ENCODE measurements at regions not wholly inside any gene's neighbourhood (a gene's known extent, or its start where the extent isn't known, plus 50 kb on each side); places are given as distances from the start of the nearest gene placed in this dataset.

- Histone ChIP-seq H3K9me3 (ENCODE audit: low read length) (no peaks in the 10 kb centered on the region), H2AFZ (ENCODE audit: low read length) (no peak overlapping the region), H3K36me3 (replicated peaks in 1 of 2; ENCODE audit: control insufficient read depth in 1 of 2, insufficient read depth in 2 of 2, low read length in 2 of 2) (peaks cover 3 to 7% of the 10 kb centered on the region in 2 experiments; a peak in 4 of 5 replicates), H3K9ac (ENCODE audit: insufficient read depth, low read depth, low read length) (peak overlapping the region; percentile 62), H3K27ac (ENCODE audit: extremely low read length, insufficient read depth, low read length) (peak overlapping the region; percentile 96), H3K4me3 (replicated peaks in 1 of 3; ENCODE audit: insufficient read depth in 1 of 3, low read depth in 2 of 3, low read length in 3 of 3) (peak overlapping the region in 1 of 3 experiments; percentile 10; a peak in 2 of 6 replicates), H3K79me2 (ENCODE audit: insufficient read depth, low read length) (no peaks in the 10 kb centered on the region), H3K4me2 (ENCODE audit: low read depth, low read length) (peak overlapping the region; percentile 59), H3K27me3 (ENCODE audit: control insufficient read depth in 1 of 2, insufficient read depth in 2 of 2, low read length in 2 of 2) (no peaks in the 10 kb centered on the region), H3K4me1 (ENCODE audit: insufficient read depth, low read length) (peaks cover 46% of the 10 kb centered on the region), H4K20me1 (ENCODE audit: insufficient read depth, low read length) (no peaks in the 10 kb centered on the region)
- ChIA-PET POLR2A (interaction anchor here (1.2 to 1.4 kb wide), 2 partner anchors 9 to 50 kb away, joined by 8 to 18 read pairs; no protein-coding TSS in a partner anchor), CTCF (ENCODE audit: low intra/inter-chr PET ratio, low total read pairs) (no interaction called here)
- FAIRE-seq (peak; percentile 21), ATAC-seq (peak; percentile 92), DNase-seq (ENCODE audit: low spot score) (peak; percentile 89)
- intact Hi-C loops (cut with micrococcal nuclease; ENCODE audit: unreplicated experiment) = loop anchor here (10.0 kb wide), 1 partner anchor 53 kb away; no protein-coding TSS in a partner anchor
- in situ Hi-C loops (cut with HindIII; ENCODE audit: extremely low pct_ligation_motif_present, low pct_unique_long_range_greater_than_20kb) = no loop called here
- no TSS peak for BruUV-seq (replicated peaks)
- TF ChIP-seq GABPB1 (CRISPR knock-in tag; IDR thresholded peaks at IDR 0.05) = no peak
- peak; percentile 56 for TF ChIP-seq CEBPG (CRISPR knock-in tag; IDR thresholded peaks at IDR 0.05)
- TF ChIP-seq NFE2 (CRISPR knock-in tag; IDR thresholded peaks at IDR 0.05) = no peak
- TF ChIP-seq ATF5 (CRISPR knock-in tag; IDR thresholded peaks at IDR 0.05; ENCODE audit: low read depth) = no peak
- TF ChIP-seq ZIK1 (CRISPR knock-in tag; IDR thresholded peaks at IDR 0.05; ENCODE audit: borderline replicate concordance, low read depth) = no peak
- no peak for TF ChIP-seq RAD21 (CRISPR knock-in tag; IDR thresholded peaks at IDR 0.05)
- peak; percentile 75; the same call in 1 of the 2 replicates for TF ChIP-seq NFIC (IDR thresholded peaks at IDR 0.05; ENCODE audit: low read length)
- peak; percentile 62 for TF ChIP-seq MEF2D (CRISPR knock-in tag; IDR thresholded peaks at IDR 0.05)
- no peak for TF ChIP-seq MAFF (IDR thresholded peaks at IDR 0.05; ENCODE audit: low read depth, low read length)
- 0 out of 2 replicates have a peak, but pooled peaks have one; percentile 22 for TF ChIP-seq ZNF609 (CRISPR knock-in tag; IDR thresholded peaks at IDR 0.05; ENCODE audit: borderline replicate concordance)
- peak; percentile 48; the same call in 1 of the 2 replicates for TF ChIP-seq ZNF503 (CRISPR knock-in tag; IDR thresholded peaks at IDR 0.05)
- peak; percentile 25; the same call in 1 of the 2 replicates for TF ChIP-seq FOXK1 (CRISPR knock-in tag; IDR thresholded peaks at IDR 0.05; ENCODE audit: borderline replicate concordance, low read depth)
- TF ChIP-seq GATA4 (IDR thresholded peaks at IDR 0.05; ENCODE audit: borderline replicate concordance, low read depth) = peak; percentile 22; the same call in 1 of the 2 replicates
Observed at GRCh38 chrX:74242050-74242449, 61.9 kb upstream of the ZCCHC13 start.
